SH-SY5Y (cell line): ENCODE measurements at regions not wholly inside any gene's neighbourhood (a gene's known extent, or its start where the extent isn't known, plus 50 kb on each side); places are given as distances from the start of the nearest gene placed in this dataset.

Source experiments
- GATA2 ChIP-seq: IDR thresholded peaks from 2 replicates; pipeline ENCODE4 v1.6.1; 2011; ENCODE audit warnings: mild to moderate bottlenecking, low read depth, low read length
- GATA3 ChIP-seq: IDR thresholded peaks from 2 replicates; pipeline ENCODE4 v1.6.1; 2011; ENCODE audit warnings: low read depth, mild to moderate bottlenecking, low read length, moderate library complexity

DNA sequence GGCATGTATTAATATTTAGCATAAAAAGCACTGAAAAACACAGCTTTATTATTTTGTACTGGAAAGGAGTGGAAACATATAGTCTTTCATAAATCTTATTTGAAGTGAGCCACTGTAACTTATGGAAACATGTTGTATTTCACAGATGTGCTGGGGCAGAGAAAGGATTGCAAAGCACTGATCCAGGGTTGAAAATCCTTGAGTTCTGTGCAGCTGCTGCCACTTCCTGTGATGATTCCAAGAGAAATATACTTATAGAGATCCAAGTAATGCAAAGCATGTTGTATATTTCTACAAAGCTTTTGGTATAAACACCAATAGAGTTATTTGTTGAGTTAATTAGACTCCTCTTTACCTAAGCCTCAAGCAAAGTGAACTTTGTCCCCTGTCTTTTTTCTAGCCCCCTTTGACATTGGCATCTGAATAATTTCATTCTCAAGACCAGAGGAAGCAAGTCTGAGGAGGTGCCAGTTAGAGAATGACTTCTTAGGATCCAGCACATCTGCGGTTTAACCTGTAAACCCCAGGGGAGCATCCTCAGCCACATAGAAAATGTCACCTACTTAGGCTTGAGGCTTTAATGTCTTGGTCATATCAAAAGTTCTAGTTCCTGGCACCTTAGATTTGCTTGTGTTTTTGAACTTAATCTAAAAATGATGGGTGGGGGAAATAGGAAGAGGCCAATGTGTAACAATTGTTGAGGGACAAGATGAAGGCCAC lies 173.3 kb downstream of the FASLG start:
- no peak for TF ChIP-seq GATA2

DNA sequence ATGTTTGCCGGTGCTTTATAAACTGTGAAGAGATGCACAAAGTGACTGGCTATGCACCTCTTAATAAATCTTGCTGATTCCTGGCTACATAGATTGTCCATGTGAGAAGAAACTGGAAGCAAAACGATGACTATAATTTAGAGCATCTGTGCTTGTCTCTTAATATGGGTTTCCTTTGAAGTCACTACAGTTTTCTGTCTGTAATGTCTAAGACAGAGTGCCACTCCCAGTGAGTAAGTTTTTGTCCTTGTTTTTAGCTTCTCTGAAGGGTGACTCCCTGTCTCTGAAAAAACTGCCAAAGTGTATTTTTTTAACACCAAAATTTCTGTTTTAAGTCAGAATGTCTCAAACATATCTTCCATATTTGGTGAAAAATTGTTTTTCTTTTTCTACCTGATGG lies 175.1 kb downstream of the FASLG start:
- TF ChIP-seq GATA2: no peak
- TF ChIP-seq GATA3: no peak

DNA sequence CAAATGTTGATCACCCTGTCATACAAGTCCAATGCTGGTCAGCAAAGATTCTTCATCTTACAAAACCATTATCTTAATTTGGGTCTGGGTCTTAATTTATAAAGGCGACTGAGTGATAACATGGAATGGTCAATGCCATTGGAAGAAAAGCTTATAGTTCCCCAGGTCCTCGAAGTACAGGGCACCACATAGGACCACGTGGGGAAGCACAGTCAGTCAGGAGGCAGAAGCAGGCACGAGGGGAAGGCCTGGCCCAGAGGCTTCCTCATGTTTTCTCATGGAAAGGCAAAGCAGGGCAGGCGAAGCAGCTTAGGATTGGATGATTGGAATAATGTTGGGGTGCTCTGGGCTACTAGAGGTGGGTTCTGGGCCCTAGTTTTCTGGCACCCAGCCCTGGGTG lies 175.7 kb downstream of the FASLG start:
- TF ChIP-seq GATA3: no peak
- no peak for TF ChIP-seq GATA2

GRCh38 chr1:172835834-172836233 lies 176.9 kb downstream of the FASLG start:
- no peak for TF ChIP-seq GATA2
- TF ChIP-seq GATA3: no peak

DNA sequence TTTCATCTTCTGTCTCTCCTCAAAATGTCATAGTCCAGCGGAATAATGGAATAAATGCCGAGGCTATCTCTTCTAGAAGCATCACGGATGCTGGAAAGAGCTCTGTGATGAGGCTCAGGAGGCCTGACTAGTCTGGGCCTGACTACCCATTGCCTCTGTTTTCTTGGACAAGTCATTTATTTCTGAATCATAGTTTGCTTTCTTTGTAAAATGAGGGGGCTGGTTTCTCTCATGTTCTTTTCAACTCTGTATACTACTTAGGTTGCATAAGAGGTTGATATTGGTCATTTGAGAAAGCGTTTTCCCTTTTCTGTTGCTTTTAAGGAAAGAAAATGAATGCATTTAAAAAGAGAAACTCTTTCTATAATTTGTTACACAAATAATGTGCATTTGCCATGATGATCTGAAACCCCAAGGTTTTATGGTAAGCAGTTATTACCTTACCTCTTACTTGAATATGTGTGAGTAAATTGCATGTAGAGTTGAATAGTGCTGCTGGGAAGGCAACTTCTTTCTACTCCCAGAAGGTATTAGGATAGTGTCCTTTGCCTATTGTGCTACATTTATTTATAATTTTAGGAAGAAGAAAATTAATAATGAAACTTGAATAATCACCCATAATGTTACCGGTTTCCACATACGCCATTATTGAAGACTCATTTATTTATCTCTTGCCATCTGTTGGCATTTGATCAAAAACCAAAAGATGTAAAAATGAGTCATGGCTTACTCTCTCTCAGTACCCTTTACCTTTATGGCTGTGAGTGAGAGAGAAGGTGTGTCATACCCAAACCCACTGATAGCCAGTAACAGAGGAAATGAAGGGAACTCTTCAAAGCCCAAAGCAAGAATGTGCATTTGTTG lies 179.1 kb downstream of the FASLG start:
- no peak for TF ChIP-seq GATA3
- TF ChIP-seq GATA2: no peak

DNA sequence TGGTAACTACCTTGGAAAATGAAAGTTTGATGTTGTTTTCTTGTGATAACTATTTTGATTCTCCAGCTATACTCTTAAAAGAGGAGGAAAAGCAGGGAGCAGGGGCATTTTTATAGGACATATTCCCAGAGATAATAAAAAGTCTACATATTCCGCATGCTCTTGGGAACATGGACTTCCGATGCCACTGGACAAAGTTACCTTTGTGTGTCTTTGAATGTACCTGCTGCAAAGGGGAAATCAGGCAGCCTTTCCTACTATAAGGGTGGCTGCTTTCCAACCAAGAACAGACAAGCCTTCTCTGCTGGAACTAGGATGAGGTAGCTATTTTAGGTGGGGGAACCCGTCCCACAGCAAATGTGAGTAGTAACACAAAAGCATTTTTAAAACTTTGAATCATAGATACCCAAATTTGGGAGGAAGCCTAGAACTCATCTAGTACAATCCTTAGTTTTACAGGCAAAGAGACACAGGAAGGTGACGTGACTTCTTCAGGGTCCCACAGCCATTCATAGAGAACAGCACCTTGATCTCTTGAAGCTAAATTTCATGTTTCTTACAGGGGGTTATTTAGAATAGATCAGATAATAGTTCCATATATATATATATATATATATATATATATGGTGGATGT lies 179.9 kb downstream of the FASLG start:
- TF ChIP-seq GATA3: no peak
- TF ChIP-seq GATA2: no peak

DNA sequence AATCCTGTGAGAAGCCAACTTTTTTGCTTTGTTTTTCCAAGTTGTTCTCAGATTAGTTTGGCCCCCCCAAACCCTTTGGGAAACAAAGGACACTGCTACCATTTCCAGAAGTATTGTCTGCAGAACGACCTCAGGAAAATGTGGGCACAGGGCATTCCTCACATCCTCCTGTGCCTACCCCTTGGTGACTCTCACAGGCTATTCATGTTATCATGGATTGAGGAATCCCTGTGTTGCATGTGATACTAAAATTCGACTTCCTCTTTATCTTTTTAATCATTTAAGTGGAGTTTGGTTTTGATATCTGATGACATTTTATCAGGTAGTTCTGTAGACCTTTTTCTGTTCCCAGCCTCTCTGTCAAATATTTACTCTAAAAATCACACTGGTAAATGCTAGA lies 184.5 kb downstream of the FASLG start:
- TF ChIP-seq GATA3 (no peak), GATA2 (no peak)

DNA sequence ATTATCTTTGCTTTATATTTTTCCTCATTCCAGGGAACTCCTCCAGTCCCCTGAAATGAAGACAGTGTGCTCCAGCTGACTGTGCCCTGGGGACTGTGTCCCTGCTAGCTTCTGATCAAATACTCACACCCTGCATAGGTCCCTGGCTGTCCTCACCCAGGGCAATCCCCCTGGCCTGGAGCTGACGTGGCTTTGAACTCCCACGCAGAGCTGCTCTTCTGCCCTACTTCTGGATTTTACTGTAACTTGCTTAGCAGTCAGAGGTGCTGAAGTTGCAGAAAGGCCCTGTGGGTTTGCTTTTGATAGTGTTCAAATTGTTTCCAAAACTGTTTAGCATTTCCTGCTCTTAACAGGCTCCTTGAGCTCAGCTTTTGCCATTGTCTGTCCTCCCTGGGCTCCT lies 186.5 kb downstream of the FASLG start:
- no peak for TF ChIP-seq GATA2
- no peak for TF ChIP-seq GATA3

- TF ChIP-seq GATA3 (no peak), GATA2 (no peak)
Observed at GRCh38 chr1:172845865-172846264, 187.0 kb downstream of the FASLG start.

DNA sequence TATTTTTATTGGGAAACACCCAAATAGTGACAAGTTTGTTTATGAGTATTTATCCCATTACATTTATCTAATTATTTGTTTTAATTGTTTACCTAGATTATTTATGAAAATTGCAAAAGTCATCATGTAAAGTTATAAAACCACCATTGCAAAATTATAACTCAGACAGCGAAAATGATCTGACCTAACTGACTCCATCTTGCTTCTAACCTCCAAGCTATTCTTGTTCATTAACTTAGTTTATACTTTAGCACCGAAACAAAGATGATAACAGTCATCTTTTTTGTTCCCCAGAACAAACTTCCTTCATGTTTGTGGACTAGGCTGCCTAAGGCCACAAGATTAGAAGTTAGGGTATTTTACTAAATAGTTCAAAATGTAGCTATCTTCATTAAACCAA lies 190.8 kb downstream of the FASLG start:
- TF ChIP-seq GATA2: no peak
- no peak for TF ChIP-seq GATA3

- peak; percentile 73 for TF ChIP-seq GATA2
- TF ChIP-seq GATA3: no peak; the same call in 1 of the 2 replicates
Observed at GRCh38 chr1:172851077-172851476, 192.2 kb downstream of the FASLG start.

GRCh38 chr1:172851856-172852255 lies 193.0 kb downstream of the FASLG start:
- 0 out of 2 replicates have a peak, but pooled peaks have one; percentile 16 for TF ChIP-seq GATA3
- TF ChIP-seq GATA2: no peak

GRCh38 chr1:172863031-172863430 lies 187.7 kb downstream of the TNFSF18 start:
- TF ChIP-seq GATA2 (no peak), GATA3 (no peak)

- TF ChIP-seq GATA2: no peak
- no peak for TF ChIP-seq GATA3
Observed at GRCh38 chr1:172867216-172867818, 183.4 kb downstream of the TNFSF18 start.
